ENCODE measurements at regions not wholly inside any gene's neighbourhood (a gene's known extent, or its start where the extent isn't known, plus 50 kb on each side); places are given as distances from the start of the nearest gene placed in this dataset.

GRCh38 chr2:122506620-122507019 lies 751.2 kb downstream of the TSN start:
- DNase-seq (ENCODE audit: low read depth) = no peak

GRCh38 chr2:122507261-122507660 lies 751.8 kb downstream of the TSN start:
- peak; percentile 47 for DNase-seq (ENCODE audit: low read depth)

DNA sequence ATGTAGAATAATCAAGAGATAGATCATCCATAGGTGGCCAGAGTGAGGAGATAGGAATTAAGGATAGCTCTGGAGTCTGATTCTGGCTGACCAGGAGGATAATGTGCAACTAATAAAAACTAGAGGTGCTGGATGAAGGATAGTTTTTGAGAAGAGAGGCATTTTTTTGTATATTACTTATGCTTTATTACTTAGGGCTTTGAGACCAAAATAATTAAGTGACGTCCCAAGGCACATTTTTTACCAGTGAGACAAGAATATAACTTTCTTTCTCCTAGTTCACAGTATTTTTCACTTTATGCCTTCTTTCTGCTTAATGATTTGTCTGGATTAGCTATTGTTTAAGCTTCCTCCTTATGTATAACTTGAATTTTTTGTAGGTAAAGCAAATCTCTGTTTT lies 756.6 kb downstream of the TSN start:
- DNase-seq (ENCODE audit: low read depth) = no peak

DNA sequence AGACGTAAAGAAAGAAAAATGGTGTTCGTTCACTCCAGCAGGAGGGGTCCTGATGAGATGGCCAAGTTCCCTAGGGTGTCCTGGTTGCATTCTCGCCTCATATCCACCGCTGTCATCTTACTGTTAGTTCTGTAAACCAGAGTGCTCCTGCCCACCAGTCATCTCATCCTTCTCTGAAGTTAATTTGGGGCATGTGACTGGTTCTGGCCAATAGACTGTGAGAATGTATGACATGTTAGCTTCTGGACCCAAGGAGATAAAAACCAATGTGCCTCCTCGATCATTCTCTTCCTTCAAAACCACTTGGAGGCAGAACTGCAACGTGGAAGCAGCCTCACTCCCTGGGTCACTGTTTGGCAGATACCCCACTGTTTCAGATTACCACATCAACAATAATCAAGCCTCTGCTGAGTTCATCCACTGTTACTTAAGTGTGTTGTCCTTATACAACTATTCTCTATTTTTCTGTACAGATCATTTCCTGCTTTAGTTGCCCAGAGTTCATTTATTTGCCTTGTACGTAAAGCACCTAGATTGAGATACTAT lies 759.1 kb downstream of the TSN start:
- DNase-seq (ENCODE audit: low read depth) = peak; percentile 61

DNA sequence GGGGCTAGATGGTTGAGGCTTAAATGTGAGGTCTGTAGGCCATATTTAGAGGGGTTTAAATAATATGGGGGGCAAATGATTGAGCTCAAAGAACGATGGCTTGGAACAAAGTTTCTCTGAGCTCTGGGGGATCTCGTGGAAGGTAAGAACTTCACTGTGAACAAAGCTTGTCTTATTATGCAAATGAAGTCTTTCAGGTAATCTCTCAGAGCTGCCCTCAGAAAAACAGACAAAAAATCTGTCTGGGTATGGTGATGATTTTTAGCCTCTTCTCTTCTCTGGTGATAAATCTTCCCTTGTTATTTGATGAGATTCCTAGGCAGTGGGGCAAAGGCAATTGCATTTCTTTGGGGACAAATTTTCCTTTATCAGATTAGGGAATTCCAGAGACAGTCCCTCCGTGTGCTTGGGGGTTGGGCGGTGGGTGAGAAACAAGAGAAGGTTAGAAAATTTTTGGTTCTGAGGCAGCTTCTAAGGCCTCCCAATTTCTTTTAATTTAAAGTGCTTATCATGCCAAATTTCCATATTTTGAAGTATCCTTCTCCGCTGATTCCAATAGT lies 760.4 kb downstream of the TSN start:
- no peak for DNase-seq (ENCODE audit: low read depth)

DNA sequence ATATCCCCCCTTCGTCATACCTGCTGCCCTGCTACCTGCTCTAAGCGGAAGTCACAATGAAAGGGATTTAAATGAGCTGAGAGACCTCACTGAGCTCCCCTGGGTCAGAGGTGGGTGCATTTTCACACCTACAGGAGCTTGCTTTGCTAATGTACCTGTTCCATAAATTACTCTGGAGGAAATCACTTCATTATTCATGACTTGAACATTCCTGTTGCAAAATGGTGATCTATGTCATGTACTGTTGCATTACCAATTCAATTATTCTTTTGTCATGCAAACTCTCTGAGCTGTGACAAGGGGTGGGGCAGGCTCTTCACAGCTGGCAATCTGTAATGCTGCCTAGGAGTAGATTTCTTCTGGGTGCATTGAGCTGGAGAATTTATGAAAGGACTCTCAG lies 761.3 kb downstream of the TSN start:
- DNase-seq (ENCODE audit: low read depth) = no peak

DNA sequence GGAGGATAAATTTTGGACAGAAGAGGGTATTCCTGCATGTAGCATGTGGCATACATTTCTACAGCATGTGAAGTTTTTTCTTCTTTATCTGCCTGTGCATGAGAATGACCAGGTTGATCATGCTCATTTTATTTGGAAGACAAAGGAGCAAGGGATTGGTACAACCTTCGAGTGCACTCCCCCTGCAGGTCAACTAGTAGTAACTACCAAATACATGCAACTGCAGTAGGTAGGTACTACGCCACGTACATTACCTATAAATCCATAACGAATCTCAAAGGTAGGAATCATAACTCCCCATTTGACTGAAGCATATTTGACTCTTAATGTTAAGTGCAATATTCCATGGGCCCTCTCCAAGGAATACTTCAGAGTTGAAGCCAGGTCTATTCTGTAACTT lies 763.9 kb downstream of the TSN start:
- no peak for DNase-seq (ENCODE audit: low read depth)

DNA sequence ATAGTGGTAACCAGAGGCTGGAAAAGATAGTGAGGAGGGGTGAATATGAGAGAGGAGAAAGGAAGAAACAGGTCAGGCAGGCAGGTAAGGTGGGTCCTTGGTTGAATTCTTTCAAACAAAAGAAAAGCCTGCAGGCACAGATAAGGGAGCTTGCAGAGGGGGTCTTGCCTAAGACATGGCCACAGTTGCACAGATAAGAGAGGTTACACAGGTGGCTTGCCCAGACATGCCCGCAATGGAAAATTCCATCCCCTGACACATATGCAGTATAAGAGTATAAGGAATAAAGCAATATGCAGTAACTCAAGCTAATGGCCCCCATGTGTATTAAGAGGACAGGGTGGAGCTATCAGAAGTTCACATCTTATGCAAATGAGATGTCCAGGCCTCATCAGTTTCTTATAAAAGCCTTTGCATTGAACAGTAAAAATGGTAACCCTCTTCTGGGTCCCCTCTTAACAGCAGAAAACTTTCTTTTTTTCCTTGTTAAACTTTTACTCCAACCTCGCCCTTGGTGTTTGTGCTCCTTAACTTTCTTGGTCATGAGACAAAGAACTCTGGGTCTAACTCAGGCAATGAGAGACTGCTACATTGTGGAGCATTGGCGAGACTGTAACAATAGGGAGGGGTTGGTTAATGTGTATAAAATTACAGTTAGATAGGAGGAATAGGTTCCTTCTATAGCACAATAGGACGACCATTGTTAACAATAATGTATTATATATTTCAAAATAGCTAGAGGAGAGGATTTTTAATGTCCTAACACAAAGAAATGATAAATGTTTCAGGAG lies 764.6 kb downstream of the TSN start:
- no peak for DNase-seq (ENCODE audit: low read depth)

DNA sequence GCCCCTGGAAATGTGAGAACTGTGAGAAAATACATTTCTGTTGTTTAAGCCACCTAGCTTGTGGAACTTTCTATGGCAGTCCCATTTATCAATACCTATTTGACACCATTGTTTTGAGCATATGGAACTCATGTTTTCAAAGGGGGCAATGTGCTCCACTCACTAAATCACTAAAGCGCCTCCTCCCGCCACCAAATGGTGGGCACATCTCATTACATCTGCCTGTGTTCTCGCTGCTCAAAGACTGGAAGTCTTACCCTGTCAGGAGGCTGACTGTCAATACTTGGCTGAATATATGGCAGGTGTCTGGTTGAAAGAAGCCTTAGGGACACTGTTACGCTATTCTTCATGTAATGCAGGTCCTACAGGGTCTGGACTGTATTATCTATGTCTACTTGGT lies 767.7 kb downstream of the TSN start:
- DNase-seq (ENCODE audit: low read depth) = no peak

- DNase-seq (ENCODE audit: low read depth) = no peak
These were observed 768.5 kb downstream of the TSN start for GRCh38 chr2:122523981-122524380.

DNA sequence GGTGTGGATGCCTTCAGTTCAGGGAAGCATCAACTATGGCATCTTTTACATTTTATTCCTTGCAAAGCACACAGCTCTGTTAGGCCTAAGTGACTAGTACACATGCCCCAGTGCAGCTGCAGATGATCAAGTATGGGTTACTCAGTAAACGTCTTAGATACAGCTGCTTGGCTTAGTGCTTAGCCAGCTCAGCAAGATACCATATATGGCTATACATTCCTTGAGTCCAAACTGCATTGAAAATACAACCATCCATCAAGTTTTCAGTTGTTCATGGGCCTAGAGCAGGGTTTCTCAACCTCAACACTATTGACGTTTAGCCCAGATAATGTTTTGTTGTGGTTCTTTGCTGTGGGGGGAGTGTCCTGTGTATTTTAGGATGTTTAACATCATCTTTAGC lies 769.9 kb downstream of the TSN start:
- peak; percentile 87 for DNase-seq (ENCODE audit: low read depth)

DNA sequence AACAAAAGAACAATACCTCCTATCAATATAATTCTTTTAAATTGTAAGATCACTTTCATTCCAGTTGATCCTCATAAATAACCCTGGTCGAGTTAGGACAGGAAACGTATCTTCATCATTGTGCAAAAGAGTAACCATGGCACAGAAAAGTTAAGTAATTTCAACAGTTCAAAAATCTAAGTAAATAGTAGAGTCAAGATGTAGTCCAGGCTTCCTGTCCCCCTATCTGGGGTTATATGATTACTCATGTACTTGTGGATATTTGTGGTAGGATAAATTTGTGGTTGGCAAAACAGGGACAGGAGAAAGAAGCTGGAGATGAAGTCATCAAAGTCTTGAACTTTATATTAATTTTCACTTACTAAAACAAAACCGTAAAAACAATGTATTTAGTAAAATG lies 772.6 kb downstream of the TSN start:
- peak; percentile 94 for DNase-seq (ENCODE audit: low read depth)

DNA sequence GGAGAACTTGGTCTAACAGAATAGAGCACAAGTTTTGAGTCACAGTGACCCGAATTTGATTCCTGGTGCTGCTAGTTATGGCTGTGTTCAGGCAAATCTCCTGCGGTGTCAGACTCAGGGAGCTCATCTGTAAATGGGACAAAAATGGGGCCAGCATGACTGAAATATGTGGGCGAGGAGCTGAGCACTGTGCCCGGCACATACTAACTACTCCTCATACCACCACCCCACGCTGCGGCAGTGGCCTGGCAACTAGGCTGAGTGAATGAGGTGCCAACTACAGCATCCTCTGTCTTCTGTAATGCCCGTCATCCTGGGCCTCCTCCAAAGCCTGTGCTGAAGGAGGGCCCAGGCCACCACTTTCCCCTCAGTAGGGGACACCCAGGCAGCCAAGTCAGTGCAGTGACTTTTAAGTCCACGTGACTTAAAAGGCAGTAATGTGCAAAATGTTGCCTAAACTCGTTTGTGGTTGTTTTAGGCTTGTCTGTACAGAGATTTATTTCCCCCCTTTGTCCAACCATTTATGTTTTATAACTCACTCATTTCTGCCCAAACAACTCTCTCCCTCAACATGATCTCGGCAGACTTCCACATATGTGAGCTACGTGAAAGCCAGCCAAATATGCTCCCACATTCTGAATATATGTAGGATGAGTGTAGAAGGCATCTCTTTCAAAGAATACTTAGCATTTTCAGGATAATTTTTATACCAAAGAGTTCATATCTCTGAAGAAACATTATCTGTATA lies 773.7 kb downstream of the TSN start:
- no peak for DNase-seq (ENCODE audit: low read depth)

- DNase-seq (ENCODE audit: low read depth) = no peak
These were observed 775.4 kb downstream of the TSN start for GRCh38 chr2:122530814-122531213.

GRCh38 chr2:122531290-122532071 lies 776.0 kb downstream of the TSN start:
- no peak for DNase-seq (ENCODE audit: low read depth)

- DNase-seq (ENCODE audit: low read depth) = no peak
These were observed 776.6 kb downstream of the TSN start for GRCh38 chr2:122532072-122532344.

GRCh38 chr2:122532481-122532880 lies 777.0 kb downstream of the TSN start:
- no peak for DNase-seq (ENCODE audit: low read depth)

DNA sequence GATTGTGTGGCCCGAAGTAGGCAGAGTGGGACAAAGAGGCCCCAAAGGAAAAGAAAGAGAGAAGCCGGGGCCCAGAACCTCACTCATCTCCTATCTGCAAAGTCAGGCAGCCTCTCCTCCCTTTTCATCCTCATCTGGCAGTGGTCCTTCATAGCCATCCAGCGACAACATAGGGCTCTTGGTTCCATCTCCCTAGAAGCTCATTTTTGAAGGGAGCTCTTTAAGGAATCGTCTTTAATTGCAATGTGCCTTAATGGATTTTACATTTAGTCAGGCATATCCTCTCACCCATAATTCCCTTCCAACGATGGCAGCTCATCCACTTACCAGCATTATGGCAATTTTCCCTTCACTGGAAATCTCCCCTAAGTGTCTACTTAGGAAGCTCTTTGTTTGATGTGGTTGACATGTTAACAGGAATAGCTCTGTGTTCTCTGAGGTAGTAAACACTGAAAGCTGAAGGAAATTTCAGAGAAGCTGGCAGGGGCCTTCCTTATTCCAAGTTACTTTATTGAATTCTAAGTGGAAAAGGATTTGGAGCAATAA lies 780.6 kb downstream of the TSN start:
- no peak for DNase-seq (ENCODE audit: low read depth)

DNA sequence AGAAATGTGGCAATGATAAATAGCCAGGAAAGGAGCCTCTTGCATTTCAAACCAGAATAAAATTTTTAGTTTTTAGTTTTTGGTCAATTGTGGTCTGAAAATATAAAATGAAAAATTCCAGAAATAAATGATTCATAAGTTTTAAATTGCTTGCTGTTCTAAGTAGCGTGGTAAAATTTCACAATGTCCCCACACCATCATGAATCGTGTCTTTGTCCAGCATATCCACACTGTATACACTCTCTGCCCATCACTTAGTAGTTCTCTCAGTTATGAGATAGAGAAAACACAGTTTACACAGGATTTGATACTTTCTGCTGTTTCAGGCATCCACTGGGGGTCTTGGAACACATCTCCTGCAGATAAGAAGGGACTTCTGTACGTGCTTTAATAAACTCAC lies 783.9 kb downstream of the TSN start:
- peak; percentile 44 for DNase-seq (ENCODE audit: low read depth)

DNA sequence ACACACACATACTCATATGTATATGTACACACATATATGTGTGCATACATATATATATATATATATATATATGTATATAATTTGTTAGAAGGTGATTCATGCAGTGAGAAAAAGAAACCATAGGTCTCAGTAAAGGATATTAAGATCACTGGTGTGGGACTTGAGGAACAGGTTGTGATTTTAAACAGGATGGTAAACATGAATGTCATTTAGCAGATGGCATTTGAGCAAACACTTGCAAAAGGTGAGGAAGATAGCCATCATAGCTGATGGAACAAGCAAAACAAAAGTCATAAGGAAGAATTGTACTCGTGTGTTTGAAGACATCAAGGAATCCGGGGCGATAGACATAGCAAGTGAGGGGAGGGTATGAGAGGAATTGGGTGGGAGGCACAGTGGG lies 784.5 kb downstream of the TSN start:
- DNase-seq (ENCODE audit: low read depth) = no peak

- DNase-seq (ENCODE audit: low read depth) = no peak
These were observed 786.8 kb downstream of the TSN start for GRCh38 chr2:122542236-122542635.

DNA sequence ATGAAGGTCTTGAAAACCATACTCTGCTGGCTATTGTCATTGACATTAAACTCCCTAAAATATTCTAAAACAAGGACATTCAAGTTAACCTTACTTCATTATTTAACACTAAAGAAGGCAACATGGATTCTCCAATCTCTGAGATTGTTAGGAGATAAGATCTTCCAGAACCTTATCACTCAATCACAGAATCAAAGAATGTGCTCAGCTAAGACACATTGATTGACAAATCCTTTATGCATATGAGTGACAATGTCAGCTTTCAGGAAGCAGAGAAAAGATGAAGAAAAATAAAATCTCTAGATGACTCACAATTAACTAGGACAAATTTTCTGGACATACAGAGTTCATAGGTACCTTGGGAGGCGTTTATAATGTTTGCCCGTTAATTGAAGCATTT lies 787.2 kb downstream of the TSN start:
- no peak for DNase-seq (ENCODE audit: low read depth)
